ENCODE measurements at regions not wholly inside any gene's neighbourhood (a gene's known extent, or its start where the extent isn't known, plus 50 kb on each side); places are given as distances from the start of the nearest gene placed in this dataset.

- intact Hi-C loops (cut with micrococcal nuclease) = no loop called here
- no peak overlapping the region for H2AFZ ChIP-seq (replicated peaks; ENCODE audit: low read length, poor library complexity)
- WGBS, 2 experiments (ENCODE audit: extremely low coverage in 2 of 2, insufficient read length in 1 of 2) = 10% methylated on average over 2 of the region's 5 CpGs; no CpG with 5 or more reads in 1 of the 2 experiments
- BruUV-seq (replicated peaks) = no TSS peak
- H3K4me2 ChIP-seq (ENCODE audit: low read depth, low read length) = no peak overlapping the region
- in situ Hi-C loops (cut with MboI; ENCODE audit: low sequenced_read_pairs) = no loop called here
- no peak overlapping the region for H3K56ac ChIP-seq (ENCODE audit: extremely low read depth, insufficient read depth, low read length)
- ATAC-seq (ENCODE audit: low read depth) = no peak
- no peak overlapping the region for H2BK5ac ChIP-seq (ENCODE audit: low read depth, low read length, poor library complexity, severe bottlenecking)
- H3K4me3 ChIP-seq (ENCODE audit: insufficient read depth, low read depth, low read length) = no peak overlapping the region
- H2BK120ac ChIP-seq (ENCODE audit: low read depth, low read length) = no peak overlapping the region
- no peak overlapping the region for H3K23ac ChIP-seq (ENCODE audit: low read depth, low read length)
- dilution Hi-C loops (cut with HindIII; ENCODE audit: low sequenced_read_pairs, unreplicated experiment) = no loop called here
- no peak for DNase-seq
- H3K9ac ChIP-seq (ENCODE audit: low read depth, low read length) = no peak overlapping the region
- no peaks in the 10 kb centered on the region for H3K9me1 ChIP-seq (ENCODE audit: insufficient read depth, low read length)
- no peaks in the 10 kb centered on the region for H3K36me3 ChIP-seq (ENCODE audit: control insufficient read depth, insufficient read depth, low read length)
- H3K27me3 ChIP-seq (ENCODE audit: control insufficient read depth, insufficient read depth, low read length) = peaks cover 4% of the 10 kb centered on the region; the same call in 1 of the 2 replicates
- TF ChIP-seq NFE2L2 (IDR thresholded peaks at IDR 0.05; ENCODE audit: low read depth, low read length) (no peak), FOS (IDR thresholded peaks at IDR 0.05; ENCODE audit: low read depth, low read length) (no peak), CTCF (conservative IDR thresholded peaks at IDR 0.05; ENCODE audit: low read depth, low read length) (no peak), SMC3 (IDR thresholded peaks at IDR 0.05; ENCODE audit: low read depth, low read length) (no peak), RCOR1 (IDR thresholded peaks at IDR 0.05; ENCODE audit: insufficient replicate concordance, low read length) (no peak), POLR2A (IDR thresholded peaks at IDR 0.05; ENCODE audit: low read depth, low read length) (no peak), MAZ (IDR thresholded peaks at IDR 0.05; ENCODE audit: borderline replicate concordance, low read depth, low read length) (no peak), RAD21 (IDR thresholded peaks at IDR 0.05; ENCODE audit: low read length) (no peak), BHLHE40 (IDR thresholded peaks at IDR 0.05; ENCODE audit: low read depth, low read length) (no peak), RFX5 (IDR thresholded peaks at IDR 0.05; ENCODE audit: low read depth, low read length) (no peak), CHD1 (IDR thresholded peaks at IDR 0.05; ENCODE audit: low read depth, low read length) (no peak), CEBPB (IDR thresholded peaks at IDR 0.05; ENCODE audit: low read depth, low read length) (no peak), MXI1 (IDR thresholded peaks at IDR 0.05; ENCODE audit: borderline replicate concordance, low read depth, low read length) (no peak), MAFK (IDR thresholded peaks at IDR 0.05; ENCODE audit: low read depth, low read length) (no peak)
- TF ChIP-seq, protein P1, sequence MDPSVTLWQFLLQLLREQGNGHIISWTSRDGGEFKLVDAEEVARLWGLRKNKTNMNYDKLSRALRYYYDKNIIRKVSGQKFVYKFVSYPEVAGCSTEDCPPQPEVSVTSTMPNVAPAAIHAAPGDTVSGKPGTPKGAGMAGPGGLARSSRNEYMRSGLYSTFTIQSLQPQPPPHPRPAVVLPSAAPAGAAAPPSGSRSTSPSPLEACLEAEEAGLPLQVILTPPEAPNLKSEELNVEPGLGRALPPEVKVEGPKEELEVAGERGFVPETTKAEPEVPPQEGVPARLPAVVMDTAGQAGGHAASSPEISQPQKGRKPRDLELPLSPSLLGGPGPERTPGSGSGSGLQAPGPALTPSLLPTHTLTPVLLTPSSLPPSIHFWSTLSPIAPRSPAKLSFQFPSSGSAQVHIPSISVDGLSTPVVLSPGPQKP (IDR thresholded peaks at IDR 0.05; ENCODE audit: borderline replicate concordance, low read depth, low read length) = no peak
- TF ChIP-seq, protein P2, sequence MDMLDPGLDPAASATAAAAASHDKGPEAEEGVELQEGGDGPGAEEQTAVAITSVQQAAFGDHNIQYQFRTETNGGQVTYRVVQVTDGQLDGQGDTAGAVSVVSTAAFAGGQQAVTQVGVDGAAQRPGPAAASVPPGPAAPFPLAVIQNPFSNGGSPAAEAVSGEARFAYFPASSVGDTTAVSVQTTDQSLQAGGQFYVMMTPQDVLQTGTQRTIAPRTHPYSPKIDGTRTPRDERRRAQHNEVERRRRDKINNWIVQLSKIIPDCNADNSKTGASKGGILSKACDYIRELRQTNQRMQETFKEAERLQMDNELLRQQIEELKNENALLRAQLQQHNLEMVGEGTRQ (IDR thresholded peaks at IDR 0.05; ENCODE audit: low read depth, low read length) = no peak
- H4K91ac ChIP-seq (ENCODE audit: insufficient read depth, low read depth, low read length) = no peak overlapping the region
- no peak overlapping the region for H2AK5ac ChIP-seq (ENCODE audit: low read depth, low read length)
- POLR2A ChIA-PET (ENCODE audit: unreplicated experiment) = no interaction called here
- H4K8ac ChIP-seq (ENCODE audit: low read depth in 2 of 2, low read length in 2 of 2) = no peak overlapping the region
- H2BK15ac ChIP-seq (ENCODE audit: low read depth, low read length) = no peak overlapping the region
- no peak overlapping the region for H2BK20ac ChIP-seq (ENCODE audit: low read depth, low read length)
- H3K14ac ChIP-seq (replicated peaks; ENCODE audit: low read depth, low read length) = no peak overlapping the region
- no peak overlapping the region for H4K5ac ChIP-seq (ENCODE audit: low read depth, low read length)
- no peaks in the 10 kb centered on the region for H3K79me1 ChIP-seq (ENCODE audit: low read depth in 1 of 2, low read length in 2 of 2)
- H3K27ac ChIP-seq (ENCODE audit: insufficient read depth, low read length) = no peak overlapping the region
- no peaks in the 10 kb centered on the region for H4K20me1 ChIP-seq (ENCODE audit: insufficient read depth, low read length)
- H2AK9ac ChIP-seq (replicated peaks; ENCODE audit: low read depth, low read length, poor library complexity) = no peak overlapping the region
- no peaks in the 10 kb centered on the region for H3K4me1 ChIP-seq (ENCODE audit: control insufficient read depth, insufficient read depth, low read length)
- H3K4ac ChIP-seq (ENCODE audit: low read depth, low read length) = no peak overlapping the region
- H3K18ac ChIP-seq (ENCODE audit: low read depth, low read length) = no peak overlapping the region
- CTCF ChIA-PET = no interaction called here
- no peaks in the 10 kb centered on the region; the same call in 1 of the 2 replicates for H3K9me3 ChIP-seq (ENCODE audit: control insufficient read depth, insufficient read depth, low read length)
These were observed 184.2 kb upstream of the DIO3 start for GRCh38 chr14:101377069-101377468.
